ENCODE measurements at regions not wholly inside any gene's neighbourhood (a gene's known extent, or its start where the extent isn't known, plus 50 kb on each side); places are given as distances from the start of the nearest gene placed in this dataset.

- H3K4me3 ChIP-seq (ENCODE audit: low read depth, low read length): no peak overlapping the region
- no peak for TF ChIP-seq CTCF (IDR thresholded peaks at IDR 0.05; ENCODE audit: insufficient read depth, low read length, poor library complexity, severe bottlenecking)
- H3K36me3 ChIP-seq (ENCODE audit: control insufficient read depth, insufficient read depth, low read length): peaks cover 6% of the 10 kb centered on the region
- H3K27me3 ChIP-seq (ENCODE audit: control insufficient read depth, insufficient read depth, low read length): no peaks in the 10 kb centered on the region
- DNase-seq (ENCODE audit: low read depth): no peak
These were observed 120.2 kb downstream of the RFLNA start for GRCh38 chr12:124415064-124415463.

- no peak overlapping the region for H3K4me3 ChIP-seq (ENCODE audit: low read depth, low read length)
- peaks cover 5% of the 10 kb centered on the region for H3K36me3 ChIP-seq (ENCODE audit: control insufficient read depth, insufficient read depth, low read length)
- no peaks in the 10 kb centered on the region for H3K27me3 ChIP-seq (ENCODE audit: control insufficient read depth, insufficient read depth, low read length)
- TF ChIP-seq CTCF (IDR thresholded peaks at IDR 0.05; ENCODE audit: insufficient read depth, low read length, poor library complexity, severe bottlenecking): no peak
- DNase-seq (ENCODE audit: low read depth): no peak
These were observed 119.0 kb downstream of the RFLNA start for GRCh38 chr12:124413915-124414314.

GRCh38 chr12:124413401-124413800, 118.5 kb downstream of the RFLNA start:
- no peak for TF ChIP-seq CTCF (IDR thresholded peaks at IDR 0.05; ENCODE audit: insufficient read depth, low read length, poor library complexity, severe bottlenecking)
- H3K4me3 ChIP-seq (ENCODE audit: low read depth, low read length): no peak overlapping the region
- DNase-seq (ENCODE audit: low read depth): no peak
- no peaks in the 10 kb centered on the region for H3K27me3 ChIP-seq (ENCODE audit: control insufficient read depth, insufficient read depth, low read length)
- H3K36me3 ChIP-seq (ENCODE audit: control insufficient read depth, insufficient read depth, low read length): peaks cover 5% of the 10 kb centered on the region

GRCh38 chr12:124412646-124413015, 117.7 kb downstream of the RFLNA start:
- no peak for TF ChIP-seq CTCF (IDR thresholded peaks at IDR 0.05; ENCODE audit: insufficient read depth, low read length, poor library complexity, severe bottlenecking)
- no peak overlapping the region for H3K4me3 ChIP-seq (ENCODE audit: low read depth, low read length)
- no peak for DNase-seq (ENCODE audit: low read depth)
- H3K27me3 ChIP-seq (ENCODE audit: control insufficient read depth, insufficient read depth, low read length): no peaks in the 10 kb centered on the region
- H3K36me3 ChIP-seq (ENCODE audit: control insufficient read depth, insufficient read depth, low read length): peaks cover 5% of the 10 kb centered on the region

GRCh38 chr12:124411953-124412645, 117.2 kb downstream of the RFLNA start:
- no peaks in the 10 kb centered on the region for H3K27me3 ChIP-seq (ENCODE audit: control insufficient read depth, insufficient read depth, low read length)
- no peak for DNase-seq (ENCODE audit: low read depth)
- TF ChIP-seq CTCF (IDR thresholded peaks at IDR 0.05; ENCODE audit: insufficient read depth, low read length, poor library complexity, severe bottlenecking): no peak
- peaks cover 5% of the 10 kb centered on the region for H3K36me3 ChIP-seq (ENCODE audit: control insufficient read depth, insufficient read depth, low read length)
- no peak overlapping the region for H3K4me3 ChIP-seq (ENCODE audit: low read depth, low read length)

GRCh38 chr12:124411281-124411878, 116.5 kb downstream of the RFLNA start:
- Histone ChIP-seq H3K27me3 (ENCODE audit: control insufficient read depth, insufficient read depth, low read length) (no peaks in the 10 kb centered on the region), H3K4me3 (ENCODE audit: low read depth, low read length) (no peak overlapping the region), H3K36me3 (ENCODE audit: control insufficient read depth, insufficient read depth, low read length) (peaks cover 5% of the 10 kb centered on the region)
- no peak for TF ChIP-seq CTCF (IDR thresholded peaks at IDR 0.05; ENCODE audit: insufficient read depth, low read length, poor library complexity, severe bottlenecking)
- peak; percentile 76 for DNase-seq (ENCODE audit: low read depth)

Measured in kidney epithelial cell (primary cell).